SK-N-MC (cell line): ENCODE measurements at regions not wholly inside any gene's neighbourhood (a gene's known extent, or its start where the extent isn't known, plus 50 kb on each side); places are given as distances from the start of the nearest gene placed in this dataset.

Source experiments
- EZH2 ChIP-seq: fragments of 200-600 bp; sonication (generic); IDR thresholded peaks from one replicate; pipeline ENCODE4 v1.6.1; 2017; ENCODE audit warnings: antibody characterized with exemption
- POLR2AphosphoS5 ChIP-seq: IDR thresholded peaks from 2 replicates; pipeline ENCODE4 v1.6.1; 2012; ENCODE audit warnings: mild to moderate bottlenecking, low read depth, low read length, borderline replicate concordance

GRCh38 chr11:45743556-45744468, 61.1 kb upstream of the SLC35C1 start:
- no peak for TF ChIP-seq POLR2AphosphoS5
- TF ChIP-seq EZH2 = no peak
